ENCODE measurements at regions not wholly inside any gene's neighbourhood (a gene's known extent, or its start where the extent isn't known, plus 50 kb on each side); places are given as distances from the start of the nearest gene placed in this dataset.

DNA sequence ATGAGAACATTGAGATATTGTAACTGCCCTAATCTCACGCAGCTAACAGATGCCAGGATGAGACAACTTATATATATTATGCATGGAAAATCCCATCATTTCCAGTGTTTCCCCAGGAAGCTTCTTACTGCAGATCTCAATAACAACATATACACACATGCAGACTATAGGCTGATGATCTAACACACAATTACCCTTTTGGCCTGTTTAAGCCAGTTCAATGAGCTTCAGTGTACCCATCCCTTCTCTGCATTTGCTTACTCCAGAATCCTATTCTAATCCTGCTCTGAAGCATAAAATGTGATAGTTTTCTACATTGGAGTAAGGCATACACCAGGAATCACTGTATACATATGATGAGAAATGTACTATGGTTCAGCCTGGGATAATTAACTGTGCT lies 489.4 kb downstream of the SUCLA2 start:
- no peak for DNase-seq (ENCODE audit: low read depth)

DNA sequence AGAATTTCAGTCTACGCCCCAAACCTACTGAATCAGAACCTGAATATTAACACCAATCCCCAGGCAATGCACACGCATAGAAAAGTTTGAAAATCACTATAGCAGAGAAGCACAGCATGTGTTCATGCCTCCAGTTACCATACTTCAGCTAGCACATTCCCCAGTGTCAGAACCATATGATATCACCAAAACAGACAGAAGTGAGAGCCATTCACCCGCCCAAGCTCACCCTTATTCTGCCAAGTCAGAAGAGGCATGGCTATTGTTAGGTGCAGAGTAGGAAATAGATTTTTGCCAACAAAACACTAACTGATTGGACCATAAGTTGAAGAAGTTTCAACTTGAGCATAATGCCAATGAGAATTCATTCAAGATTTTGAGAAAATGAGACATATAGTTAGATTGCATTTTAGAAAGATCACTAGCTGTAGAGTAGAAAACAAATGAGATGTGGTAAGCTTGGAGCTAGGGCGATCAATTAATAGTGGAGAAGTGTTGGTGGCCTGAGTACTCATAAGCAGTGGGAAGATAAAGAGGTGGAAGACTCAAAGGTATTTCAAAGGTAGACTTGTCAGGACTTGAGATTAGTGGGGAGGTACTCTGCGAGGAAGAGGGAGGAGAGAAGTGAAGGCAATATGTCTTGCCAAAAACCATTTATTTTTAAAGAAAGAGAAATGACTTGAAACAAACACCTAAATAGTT lies 492.4 kb downstream of the SUCLA2 start:
- no peak for DNase-seq (ENCODE audit: low read depth)

DNA sequence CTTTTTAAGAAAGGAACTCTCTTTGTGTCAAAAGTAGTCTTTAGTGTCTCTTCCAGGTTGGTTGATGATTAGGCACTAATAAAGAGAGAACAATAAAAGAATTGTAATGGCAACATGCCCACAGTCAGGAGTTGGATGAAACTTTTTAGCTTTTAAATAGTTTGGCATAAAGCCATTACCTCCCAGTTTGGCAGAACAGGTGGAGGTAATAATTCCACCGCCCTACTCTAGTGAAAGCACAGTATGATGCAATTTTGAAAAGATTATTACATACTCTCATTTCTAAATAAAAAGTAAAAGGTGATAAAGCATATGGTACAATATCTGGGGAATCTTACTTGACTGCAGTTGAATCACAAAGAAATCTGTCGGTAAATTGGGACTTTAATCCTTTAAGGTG lies 497.6 kb downstream of the SUCLA2 start:
- DNase-seq (ENCODE audit: low read depth) = peak; percentile 2

DNA sequence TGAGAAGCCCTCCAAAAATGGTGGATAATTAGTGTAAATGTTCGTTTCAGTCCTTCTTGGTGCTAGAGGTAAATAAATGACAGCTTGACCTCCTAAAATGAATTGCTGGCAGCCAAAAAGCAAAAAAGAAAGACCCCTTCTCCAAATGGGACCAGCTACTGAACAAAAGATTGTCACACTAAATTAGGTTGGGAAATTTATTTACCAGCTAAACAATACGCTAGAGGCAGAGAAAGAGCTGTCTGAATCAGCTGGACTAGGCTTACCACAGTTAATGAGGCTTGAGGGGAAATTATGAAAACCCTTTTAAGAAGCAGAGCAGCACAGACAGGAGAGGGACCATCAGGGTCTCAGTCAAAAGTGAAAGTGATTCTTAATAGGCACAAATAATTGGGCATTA lies 498.9 kb downstream of the SUCLA2 start:
- peak; percentile 3 for DNase-seq (ENCODE audit: low read depth)

DNA sequence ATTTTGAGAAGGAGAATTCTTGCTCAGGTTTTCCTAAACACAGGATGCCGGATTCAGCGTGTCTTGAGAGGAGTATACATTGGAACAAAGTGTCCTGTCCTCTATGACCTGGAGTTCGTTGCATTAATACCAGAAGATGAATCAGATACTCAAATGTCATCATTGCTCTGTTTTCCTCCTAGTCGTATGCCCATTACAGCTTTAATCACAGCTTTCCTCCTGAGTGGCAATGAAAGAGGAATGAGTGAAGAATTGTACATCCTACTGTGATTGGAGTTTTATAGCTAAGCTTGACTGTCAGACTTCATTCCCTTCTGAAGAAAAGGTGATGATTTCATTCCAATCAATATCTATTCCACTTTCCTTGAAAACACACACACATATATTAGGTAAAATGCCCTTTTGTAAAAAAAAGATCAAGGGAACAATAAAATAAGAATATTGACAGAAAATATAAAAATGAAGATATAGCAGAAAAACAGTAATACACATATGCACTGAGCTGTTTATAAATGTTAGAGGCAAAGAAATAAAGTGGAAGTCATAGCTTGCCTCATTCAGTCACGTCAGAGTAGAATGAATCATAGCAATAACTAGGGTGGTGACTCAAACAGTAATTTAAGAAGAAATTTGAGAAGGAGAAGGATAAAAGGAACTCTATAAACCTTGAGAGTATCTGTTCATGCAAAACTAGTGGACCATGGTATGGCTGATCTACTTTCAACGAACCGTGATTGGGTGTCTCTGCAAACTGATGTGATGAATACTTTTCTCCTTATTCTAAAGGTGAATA lies 501.5 kb downstream of the SUCLA2 start:
- peak; percentile 80 for DNase-seq (ENCODE audit: low read depth)

DNA sequence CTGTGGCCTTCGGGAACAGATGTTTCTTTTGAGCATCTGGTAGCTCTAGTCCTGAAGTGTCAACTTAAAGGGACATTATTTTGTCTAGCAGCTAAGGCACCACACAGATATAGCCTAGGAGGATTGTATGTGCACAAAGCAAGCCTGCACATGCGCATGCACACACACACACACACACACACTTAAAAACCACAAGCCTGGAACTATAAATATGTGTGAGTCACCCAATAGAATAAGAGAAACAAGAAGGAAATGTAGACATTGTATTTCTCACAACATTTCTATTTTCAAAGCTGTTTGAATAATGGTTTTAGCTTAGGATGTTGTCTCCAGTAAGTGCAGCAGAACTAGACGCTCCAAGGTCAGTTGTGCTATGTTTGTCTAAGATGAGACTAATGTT lies 516.5 kb downstream of the SUCLA2 start:
- peak; percentile 7 for DNase-seq (ENCODE audit: low read depth)

DNA sequence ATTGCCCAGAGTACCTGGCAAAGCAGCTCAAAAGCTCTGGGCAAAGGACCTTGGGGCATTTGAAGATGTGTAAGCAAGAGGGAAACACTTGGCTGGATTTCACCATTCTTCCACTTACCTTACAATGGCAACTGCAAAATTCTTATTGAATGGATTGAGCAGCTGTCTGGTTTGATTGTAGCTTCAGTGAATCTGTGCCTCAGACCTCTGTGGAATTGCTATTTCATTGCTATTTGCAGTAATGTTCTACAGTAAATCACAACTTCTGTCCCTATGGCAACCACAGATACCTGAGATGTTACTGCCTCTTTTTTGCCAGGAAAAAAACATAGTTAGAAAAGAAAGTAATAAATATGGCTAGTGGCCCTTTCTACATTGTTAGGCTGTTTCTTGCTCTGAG lies 519.5 kb downstream of the SUCLA2 start:
- DNase-seq (ENCODE audit: low read depth) = no peak

DNA sequence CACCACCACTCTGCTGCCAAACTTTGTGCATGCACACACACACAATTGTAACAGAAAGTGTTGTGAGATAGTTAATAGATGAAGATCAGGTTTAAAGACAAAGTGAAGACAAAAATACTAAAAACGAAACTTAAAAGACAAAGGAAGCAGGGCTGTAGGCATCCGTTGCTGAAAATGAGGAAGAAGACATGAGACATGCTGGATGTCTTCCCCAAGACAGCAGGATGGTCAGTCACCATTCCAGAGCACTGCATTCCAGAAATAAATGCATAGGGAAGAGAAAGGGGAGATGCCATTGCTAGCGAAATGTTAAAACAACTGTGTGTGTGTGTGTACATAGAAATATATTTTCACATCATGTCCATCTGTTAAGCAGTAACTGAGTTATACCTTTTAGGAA lies 520.1 kb downstream of the SUCLA2 start:
- no peak for DNase-seq (ENCODE audit: low read depth)

DNA sequence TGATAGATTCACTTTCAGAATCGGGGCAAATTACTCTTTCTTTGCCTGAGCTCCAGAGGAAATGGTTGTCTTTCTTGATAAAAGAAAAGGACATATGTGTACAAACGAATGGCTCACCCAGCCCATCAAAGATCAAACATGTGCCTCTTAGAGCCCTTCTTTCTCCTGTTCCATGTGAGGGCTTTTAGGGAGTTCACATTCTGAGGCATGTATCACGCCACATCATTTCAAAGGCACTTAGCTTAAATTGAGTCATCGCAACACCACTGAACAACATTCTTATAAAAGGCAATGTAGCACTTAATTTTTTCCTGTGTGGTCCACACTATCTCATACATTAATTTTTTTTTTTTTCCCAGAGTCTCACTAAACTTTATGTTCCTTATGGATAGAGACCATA lies 521.0 kb downstream of the SUCLA2 start:
- DNase-seq (ENCODE audit: low read depth) = peak; percentile 51

DNA sequence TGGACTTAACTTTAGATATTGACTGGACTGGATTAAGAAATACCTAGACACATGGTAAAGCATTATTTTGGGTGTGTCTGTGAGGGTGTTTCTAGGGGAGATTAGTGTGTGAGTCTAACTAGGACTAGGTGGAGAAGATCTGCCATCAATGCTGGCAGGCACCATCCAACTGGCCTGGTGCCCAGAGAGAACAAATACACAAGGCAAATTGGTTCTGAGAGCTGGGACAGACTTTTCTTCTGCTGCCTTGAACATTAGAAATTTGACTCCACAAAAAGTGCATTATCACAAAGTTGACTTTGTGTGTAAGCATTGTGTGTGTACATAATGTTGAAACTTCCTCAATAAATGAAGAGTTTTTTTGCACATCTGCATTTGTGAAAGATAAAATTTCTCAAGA lies 522.1 kb downstream of the SUCLA2 start:
- DNase-seq (ENCODE audit: low read depth) = no peak

DNA sequence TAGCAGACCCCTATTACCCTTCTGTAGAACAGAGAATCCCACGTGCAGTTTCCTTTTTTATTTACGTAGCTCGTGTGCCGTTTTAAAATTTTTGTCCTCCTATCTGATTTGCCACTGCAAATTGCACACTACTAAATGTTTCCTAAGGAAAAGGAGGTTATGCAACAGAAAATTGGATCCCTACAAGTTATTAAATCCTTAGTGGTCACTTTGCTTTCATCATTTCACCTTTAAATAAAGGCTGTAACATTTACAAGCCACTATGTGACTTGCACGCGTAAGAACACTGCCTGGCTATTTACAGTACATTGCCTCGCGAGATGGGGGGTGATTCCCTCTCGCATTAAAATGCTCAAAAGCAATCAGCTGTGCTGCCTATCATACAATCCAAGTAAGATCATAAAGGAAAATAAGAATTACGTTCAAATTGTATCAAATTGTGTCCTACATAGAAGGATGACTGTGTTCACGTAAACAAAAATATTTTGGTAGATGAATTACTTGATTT lies 525.6 kb downstream of the SUCLA2 start:
- DNase-seq (ENCODE audit: low read depth) = no peak

DNA sequence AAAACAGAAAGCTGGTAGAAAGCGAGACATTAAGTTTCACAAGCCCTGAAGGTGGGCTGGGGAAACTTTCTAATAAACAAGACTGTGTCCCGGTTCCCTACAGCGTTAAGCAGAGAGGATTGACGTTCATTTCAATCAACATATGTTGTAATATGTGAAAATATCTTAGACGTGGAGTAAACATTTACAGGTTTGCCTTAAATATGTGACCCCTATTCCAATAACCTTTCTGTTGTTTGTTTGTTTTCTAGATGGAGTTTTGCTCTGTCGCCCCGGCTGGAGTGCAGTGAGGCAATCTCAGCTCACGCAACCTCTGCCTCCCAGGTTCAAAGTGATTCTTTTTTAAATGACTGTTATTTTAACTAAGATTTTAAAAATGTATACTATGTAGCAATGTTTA lies 526.2 kb downstream of the SUCLA2 start:
- DNase-seq (ENCODE audit: low read depth) = no peak

DNA sequence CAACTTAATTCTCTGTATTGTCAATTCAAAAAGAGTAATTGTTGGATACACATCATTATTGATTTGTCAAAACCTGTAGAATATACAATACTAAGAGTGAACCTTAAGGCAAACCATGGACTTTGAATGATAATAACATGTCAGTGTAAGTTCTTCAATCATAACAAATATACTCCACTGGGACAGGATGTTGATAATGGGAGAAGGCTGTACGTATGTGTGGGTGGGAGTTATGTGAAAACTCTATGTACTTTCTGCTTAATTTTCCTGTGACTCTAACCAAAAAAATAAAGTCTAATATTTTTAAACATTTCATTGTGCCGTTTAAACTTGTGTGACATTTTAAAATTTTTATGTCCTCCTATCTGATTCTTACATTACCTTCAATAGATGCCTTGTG lies 526.7 kb downstream of the SUCLA2 start:
- DNase-seq (ENCODE audit: low read depth) = no peak

DNA sequence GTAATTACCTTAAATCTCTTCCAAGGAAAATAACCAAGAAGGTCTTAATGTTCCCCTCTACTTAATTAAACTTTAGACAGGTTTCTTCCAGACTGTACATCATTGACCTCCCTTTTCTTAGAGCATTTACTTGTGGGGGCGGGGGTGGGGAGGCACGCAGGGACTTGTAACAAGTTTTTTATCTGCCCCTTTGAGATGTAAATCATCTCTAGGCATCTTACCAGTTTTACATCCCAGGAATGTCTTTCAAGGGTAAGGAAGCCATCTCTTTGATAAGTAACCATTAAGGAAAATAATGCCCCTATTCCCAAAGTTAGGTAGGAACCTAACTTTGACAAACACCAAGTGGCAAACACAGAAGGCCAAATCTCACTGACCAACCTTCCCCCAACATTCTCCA lies 528.6 kb downstream of the SUCLA2 start:
- no peak for DNase-seq (ENCODE audit: low read depth)

DNA sequence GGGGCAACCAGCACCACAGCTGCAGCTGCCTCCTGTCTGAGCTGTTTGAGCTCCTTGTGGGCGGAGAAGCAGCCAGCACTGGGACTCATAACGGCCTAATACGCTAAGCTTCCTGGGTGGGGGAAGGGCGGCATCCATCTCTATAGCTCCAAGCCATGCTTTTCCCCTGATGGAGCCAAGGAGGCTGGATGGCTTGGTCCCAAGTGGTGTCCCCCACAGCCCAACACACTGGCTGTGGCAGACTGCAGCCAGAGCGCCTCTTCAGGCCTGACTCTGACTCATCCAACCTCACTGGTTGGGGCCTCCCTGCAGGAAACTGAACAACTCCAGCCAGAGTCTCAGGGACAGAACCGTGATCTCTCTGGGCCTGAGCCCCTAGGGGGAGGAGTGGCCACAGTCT lies 537.3 kb downstream of the SUCLA2 start:
- DNase-seq (ENCODE audit: low read depth) = no peak

DNA sequence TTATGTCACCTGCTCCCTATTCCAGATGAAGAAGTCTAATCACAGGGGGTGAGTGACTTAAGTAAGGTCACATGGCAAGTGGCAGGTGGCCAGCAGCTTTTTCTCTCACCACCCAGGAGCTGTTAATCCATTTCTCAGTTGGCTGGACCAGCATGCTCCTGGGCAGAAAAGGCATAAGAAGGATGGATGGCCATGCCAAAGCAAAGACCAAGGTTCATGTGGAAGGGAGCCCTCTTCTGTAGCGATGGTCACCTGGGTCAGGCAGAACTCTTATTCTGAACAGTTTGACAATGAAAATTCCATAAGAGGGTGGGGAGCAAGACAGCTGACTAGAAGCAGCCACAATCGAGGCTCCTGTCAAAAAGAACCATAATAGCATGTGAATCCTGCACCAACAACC lies 538.1 kb downstream of the SUCLA2 start:
- no peak for DNase-seq (ENCODE audit: low read depth)

DNA sequence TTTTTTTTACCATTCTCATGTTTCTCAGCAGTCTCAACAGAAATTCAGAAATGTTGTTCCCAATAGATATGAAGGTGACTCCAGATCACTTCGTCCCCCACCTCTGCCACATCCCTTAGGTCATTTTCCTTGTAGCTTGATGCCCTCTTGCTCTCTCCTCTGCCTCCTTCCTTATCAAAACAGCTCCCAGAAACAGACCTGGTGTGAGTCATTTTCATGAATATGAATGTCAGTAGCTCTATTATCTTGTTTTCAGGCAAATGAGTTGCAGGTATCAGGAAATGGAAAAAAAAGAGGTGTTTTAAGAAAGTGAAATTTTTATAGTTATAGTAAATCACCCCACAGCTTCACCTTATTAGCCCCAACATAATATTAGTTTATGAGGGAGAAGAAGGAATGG lies 539.3 kb downstream of the SUCLA2 start:
- no peak for DNase-seq (ENCODE audit: low read depth)

DNA sequence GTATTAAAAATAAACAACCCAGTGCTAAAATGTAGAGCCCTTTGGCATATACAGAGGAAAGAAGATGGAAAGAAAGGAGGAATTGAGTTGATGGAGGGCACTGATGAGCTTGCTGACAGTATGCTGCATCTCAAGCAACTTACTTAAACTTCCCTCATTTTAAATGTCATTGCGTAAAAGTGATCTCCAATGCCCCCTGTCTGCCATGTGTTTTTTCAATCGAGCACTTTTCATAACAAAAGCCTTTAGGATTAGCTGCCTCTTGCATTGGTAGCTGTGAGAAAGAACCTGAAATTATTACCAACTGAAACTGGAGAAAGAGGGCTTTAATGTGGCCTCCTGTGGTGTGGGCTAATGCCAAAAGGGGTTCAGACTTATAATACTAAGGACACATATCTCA lies 541.6 kb downstream of the SUCLA2 start:
- no peak for DNase-seq (ENCODE audit: low read depth)

DNA sequence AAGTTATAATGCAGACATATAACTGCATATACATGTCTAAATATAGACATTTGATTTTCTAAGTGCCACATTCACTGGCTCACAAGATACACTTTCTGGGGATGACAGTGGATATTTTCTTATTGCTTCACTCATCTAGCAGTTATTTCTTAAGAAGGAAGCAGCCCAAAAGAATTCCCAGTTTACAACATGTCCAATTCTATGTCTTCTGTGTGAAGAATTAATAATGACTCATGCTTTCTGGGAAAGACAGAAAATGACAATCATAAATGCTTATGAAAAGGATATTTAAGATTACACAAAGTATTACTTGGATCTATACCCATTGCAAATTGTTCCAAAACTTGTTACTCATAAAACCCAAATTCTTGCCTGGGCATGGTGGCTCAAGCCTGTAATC lies 543.4 kb downstream of the SUCLA2 start:
- DNase-seq (ENCODE audit: low read depth) = no peak

DNA sequence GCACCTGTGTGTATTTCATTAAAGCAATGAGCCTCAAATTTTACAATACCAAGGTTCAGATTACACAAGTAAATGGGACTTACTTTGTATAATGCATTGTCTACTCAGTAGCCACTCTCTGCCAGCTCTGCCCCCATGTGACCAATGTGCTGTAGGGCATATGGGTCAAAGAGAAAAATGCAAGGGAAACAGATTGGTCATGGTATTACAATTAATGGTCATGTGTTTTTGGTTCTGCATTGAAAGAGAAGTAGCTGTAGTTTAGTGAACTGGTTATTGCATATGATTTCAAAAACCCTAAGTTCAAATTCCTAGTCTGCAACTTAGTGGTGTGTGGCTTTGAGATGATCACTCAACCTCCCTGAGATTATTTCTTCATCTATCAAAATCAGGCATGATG lies 545.4 kb downstream of the SUCLA2 start:
- DNase-seq (ENCODE audit: low read depth) = peak; percentile 21

DNA sequence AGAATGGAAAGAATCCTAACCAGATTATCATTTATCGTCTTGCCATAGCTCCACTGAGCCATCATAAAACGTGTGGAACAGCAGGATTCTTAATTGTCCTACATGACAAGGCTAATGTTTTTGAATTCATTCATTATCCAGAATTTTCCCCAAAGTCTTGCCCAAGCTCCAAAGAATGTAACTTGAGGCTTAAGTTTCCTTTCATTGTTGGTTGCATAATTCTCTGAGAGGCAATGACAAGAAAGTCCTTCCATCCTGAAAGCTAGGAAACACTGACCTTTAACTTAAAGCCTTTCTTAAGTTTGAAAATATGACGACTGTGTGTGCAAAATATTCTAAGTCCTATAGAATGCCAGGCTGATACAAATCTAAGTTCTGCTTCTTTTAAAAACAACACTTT lies 546.1 kb downstream of the SUCLA2 start:
- no peak for DNase-seq (ENCODE audit: low read depth)

DNA sequence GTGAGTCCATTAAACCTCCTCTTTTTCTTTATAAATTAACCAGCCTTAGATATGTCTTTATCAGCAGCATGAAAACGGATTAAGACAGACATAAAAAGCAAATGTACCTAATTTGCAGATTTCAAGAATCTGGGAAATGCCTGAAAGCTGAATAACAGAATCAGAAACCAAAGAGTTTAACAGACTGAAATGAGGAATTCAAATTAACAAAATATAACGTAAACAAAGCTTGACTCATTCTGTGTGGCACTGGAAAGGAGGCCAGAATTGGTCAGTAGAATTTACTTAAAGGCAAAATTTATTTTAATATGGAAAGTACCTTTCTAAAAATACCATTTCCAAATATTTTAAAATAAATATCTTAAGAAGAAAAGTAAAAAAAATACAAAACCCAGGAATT lies 540.6 kb upstream of the HTR2A start:
- DNase-seq (ENCODE audit: low read depth) = no peak

DNA sequence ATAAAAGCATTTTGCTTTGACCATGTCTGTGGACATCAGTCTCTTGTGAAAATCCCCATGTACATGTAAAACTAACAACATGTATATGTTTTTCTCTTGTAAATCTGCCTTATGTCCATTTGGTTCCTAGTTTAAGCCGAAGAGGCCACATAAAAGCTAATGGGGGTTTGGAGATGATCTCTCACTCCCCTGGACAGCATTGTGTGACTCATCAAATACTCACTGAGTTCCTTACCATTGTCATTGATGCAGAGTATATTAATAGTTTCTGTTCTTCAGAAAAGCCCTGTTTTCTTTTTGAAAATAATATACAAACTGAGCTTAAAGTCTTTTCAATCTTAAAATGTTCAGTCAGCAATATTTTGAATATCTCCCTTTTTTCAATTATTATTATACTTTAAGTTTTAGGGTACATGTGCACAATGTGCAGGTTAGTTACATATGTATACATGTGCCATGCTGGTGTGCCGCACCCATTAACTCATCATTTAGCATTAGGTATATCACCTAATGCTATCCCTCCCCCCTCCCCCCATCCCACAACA lies 536.7 kb upstream of the HTR2A start:
- no peak for DNase-seq (ENCODE audit: low read depth)
